Duodenal mucosa (tissue), 2 donors: ENCODE measurements at regions not wholly inside any gene's neighbourhood (a gene's known extent, or its start where the extent isn't known, plus 50 kb on each side); places are given as distances from the start of the nearest gene placed in this dataset.

Source experiments
- H3K27ac ChIP-seq: one replicate; pipeline ENCODE4 v1.7.0; 2013; ENCODE audit warnings: low read depth, low read length
- H3K27me3 ChIP-seq, 2 donors: one replicate each; pipeline ENCODE4 v1.7.0; 2013; ENCODE audit warnings: low read length in 2 of 2, control low read depth in 1 of 2; ENCODE audit not compliant: insufficient read depth in 2 of 2, control insufficient read depth in 1 of 2
- H3K36me3 ChIP-seq, 2 donors: one replicate each; pipeline ENCODE4 v1.7.0; 2013; ENCODE audit warnings: low read length in 2 of 2, control low read depth in 1 of 2; ENCODE audit not compliant: insufficient read depth in 2 of 2, control insufficient read depth in 1 of 2
- H3K4me1 ChIP-seq, 2 donors: one replicate each; pipeline ENCODE4 v1.7.0; 2013; ENCODE audit warnings: low read length in 2 of 2, control low read depth in 1 of 2; ENCODE audit not compliant: insufficient read depth in 2 of 2, control insufficient read depth in 1 of 2
- H3K4me3 ChIP-seq, 2 donors: one replicate each; pipeline ENCODE4 v1.7.0; 2013; ENCODE audit warnings: low read length in 2 of 2, low read depth in 1 of 2
- H3K9ac ChIP-seq, 2 donors: one replicate each; pipeline ENCODE4 v1.7.0; 2013; ENCODE audit warnings: low read length in 2 of 2, low read depth in 1 of 2
- H3K9me3 ChIP-seq, 2 donors: one replicate each; pipeline ENCODE4 v1.7.0; 2013; ENCODE audit warnings: low read length in 2 of 2, control low read depth in 1 of 2; ENCODE audit not compliant: control insufficient read depth in 1 of 2

DNA sequence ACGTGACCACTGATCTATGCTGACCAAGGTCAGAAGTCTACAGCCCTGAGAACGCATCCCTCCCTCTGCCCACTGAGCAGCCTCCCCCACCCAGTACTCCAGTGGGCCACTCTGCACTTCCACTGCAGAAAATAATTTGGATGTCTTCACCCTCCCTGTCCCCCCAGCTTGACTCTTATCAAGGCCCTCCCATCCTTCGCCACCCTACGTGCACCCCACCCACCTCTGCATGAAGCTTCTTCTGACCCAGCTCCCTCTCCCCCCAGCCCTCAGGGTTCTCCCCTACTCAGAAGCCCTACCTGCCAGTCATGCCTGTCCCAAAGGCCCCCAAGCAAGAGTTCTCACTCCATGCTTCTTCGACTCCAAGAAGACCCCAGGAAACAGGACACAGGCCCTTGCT is 138.5 kb upstream of the FSTL4 start:
- no peak overlapping the region for H3K9ac ChIP-seq
- H3K4me1 ChIP-seq, result no peaks in the 10 kb centered on the region
- H3K4me3 ChIP-seq, result no peak overlapping the region
- H3K36me3 ChIP-seq, result no peaks in the 10 kb centered on the region
- peaks cover 0 to 6% of the 10 kb centered on the region in 2 donors for H3K27me3 ChIP-seq
- H3K27ac ChIP-seq, result no peak overlapping the region
- no peaks in the 10 kb centered on the region for H3K9me3 ChIP-seq

DNA sequence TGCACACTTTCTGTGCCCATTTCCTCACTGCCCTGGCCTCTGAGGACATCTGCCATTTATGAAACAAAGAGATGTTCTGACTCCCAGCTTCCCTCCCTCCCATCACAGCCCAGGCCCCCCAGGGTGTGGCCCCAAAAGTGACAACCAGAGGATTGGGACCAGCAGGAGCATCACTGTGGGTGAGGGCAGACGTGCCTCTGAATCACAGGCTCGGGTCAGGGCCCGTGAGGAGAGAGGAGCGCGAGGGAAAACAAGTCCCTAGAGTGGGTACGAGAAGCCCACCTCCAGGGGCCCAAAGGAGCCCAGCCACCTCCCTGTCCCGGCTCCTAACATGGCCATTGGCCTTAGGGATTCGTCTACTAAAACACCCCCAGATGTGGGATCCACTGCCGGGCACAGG is 138.0 kb upstream of the FSTL4 start:
- Histone ChIP-seq H3K36me3 (no peaks in the 10 kb centered on the region), H3K4me1 (no peaks in the 10 kb centered on the region), H3K27me3 (peaks cover 0 to 6% of the 10 kb centered on the region in 2 donors), H3K27ac (no peak overlapping the region), H3K9me3 (no peaks in the 10 kb centered on the region), H3K4me3 (no peak overlapping the region), H3K9ac (no peak overlapping the region)

DNA sequence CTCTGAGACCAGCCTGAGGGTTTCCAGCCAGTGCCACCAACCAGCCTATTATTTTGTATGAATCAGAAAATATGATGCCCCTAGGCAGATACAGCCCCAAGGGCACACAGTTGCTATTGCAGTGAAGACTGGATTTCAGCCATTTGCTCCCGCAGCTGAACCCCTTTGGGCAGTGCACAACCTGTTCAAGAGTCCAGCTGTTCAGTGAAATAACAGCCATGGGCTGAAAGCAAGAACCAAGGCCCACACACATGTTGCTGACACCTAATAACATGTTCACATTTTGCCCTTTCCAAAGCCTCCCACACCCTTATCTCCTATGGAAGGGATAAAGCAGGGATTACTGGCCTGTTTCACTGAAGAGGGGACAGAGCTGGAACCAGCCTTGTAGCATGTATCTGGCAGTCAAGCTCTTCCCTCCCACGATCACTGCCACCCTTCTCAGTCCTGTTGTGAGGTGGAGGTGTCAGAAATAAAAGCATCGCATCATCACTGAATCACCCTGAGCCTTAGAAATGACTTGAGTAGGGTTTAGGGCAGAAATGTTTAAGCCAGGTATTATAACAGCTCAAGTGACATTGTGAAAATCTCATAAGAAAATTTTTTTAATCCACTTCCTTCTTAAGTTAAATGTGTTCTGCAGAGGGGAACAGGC is 137.1 kb upstream of the FSTL4 start:
- Histone ChIP-seq H3K4me1 (no peaks in the 10 kb centered on the region), H3K27ac (no peak overlapping the region), H3K36me3 (no peaks in the 10 kb centered on the region), H3K27me3 (peaks cover 0 to under 1% of the 10 kb centered on the region in 2 donors), H3K9ac (no peak overlapping the region), H3K9me3 (no peaks in the 10 kb centered on the region), H3K4me3 (no peak overlapping the region)

DNA sequence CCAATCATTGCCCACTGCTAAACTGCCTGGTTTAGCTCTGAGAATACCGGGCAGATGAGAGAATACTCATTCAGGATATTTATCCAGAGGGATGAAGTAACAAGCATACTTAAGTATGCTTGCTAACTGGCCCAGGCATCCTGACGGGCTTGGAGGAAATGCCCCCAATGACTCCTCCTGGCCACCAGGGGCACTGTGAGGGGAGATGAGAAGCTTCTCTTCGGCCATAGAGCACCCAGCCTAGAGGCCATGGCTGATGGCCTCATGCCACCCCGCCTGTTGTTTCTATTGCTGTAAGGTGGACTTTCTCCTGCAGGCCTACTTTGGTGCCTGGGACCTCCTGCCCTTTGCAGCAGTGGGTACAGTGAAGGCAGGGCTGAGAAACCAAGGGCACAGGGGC is 134.5 kb upstream of the FSTL4 start:
- no peaks in the 10 kb centered on the region for H3K36me3 ChIP-seq
- H3K4me3 ChIP-seq, result no peak overlapping the region
- H3K9ac ChIP-seq, result no peak overlapping the region
- H3K9me3 ChIP-seq, result no peaks in the 10 kb centered on the region
- no peaks in the 10 kb centered on the region for H3K4me1 ChIP-seq
- no peak overlapping the region for H3K27ac ChIP-seq
- no peaks in the 10 kb centered on the region for H3K27me3 ChIP-seq

DNA sequence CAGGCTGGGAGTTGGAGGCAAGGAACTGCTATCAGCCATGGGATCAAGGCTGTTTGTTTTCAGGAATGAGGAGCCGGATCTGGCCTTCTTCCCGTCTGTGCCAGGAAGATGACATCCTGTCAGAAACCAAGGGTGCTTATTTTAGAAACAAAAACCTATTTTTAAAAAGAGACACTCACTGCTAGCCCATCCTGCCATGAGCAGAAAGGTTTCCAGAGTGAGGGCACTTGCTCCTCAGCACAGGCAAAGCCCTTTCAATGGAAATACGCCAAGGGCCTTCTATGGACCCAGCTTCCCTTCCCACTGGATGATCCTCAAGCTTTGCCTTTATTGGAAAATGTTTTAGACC is 132.6 kb upstream of the FSTL4 start:
- Histone ChIP-seq H3K4me3 (no peak overlapping the region), H3K27me3 (no peaks in the 10 kb centered on the region), H3K9ac (no peak overlapping the region), H3K27ac (no peak overlapping the region), H3K4me1 (no peaks in the 10 kb centered on the region), H3K36me3 (no peaks in the 10 kb centered on the region), H3K9me3 (no peaks in the 10 kb centered on the region)

DNA sequence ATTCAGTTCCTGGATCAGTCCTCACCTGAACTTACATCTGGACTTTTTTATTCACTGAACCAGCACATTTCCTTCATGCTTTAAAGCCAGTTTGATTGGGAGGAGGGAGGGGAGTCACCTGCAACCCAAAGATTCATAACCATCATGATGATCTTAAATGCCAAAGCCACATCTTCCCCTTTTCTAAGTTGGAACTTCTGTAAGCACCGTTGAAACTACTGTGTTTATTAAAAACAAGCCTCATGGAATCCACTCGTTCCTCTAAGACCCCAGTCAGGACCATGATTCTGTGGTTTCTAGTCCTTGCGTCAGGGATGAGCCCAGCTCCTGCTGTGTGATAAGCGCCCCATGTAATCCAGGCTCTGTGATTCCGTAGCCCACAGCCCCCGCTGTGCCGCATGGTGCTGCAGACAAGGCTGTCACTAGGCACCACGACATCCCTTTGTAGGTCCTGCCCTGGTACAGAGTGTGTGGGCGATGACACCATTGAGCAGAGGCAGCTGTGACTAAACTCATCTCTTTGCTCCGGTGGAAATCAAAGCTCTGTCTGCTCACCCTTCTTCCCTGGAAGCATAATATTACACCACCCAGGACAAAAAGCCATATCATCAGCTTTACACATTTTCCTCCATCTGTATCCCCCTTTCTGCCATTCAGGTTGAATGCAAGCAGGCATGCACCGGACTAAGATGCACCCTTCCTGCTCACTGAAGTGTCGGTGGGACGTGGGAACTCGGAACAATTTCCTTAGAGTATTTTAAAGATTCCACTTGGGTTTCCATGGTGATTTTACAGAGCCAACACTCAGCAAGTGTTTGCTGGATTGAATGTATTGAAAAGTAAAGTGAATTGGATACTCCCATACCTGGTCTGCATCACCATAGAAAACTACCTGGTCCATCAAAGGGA is 132.0 kb upstream of the FSTL4 start:
- no peak overlapping the region for H3K9ac ChIP-seq
- H3K9me3 ChIP-seq, result no peaks in the 10 kb centered on the region
- H3K27me3 ChIP-seq, result no peaks in the 10 kb centered on the region
- H3K27ac ChIP-seq, result no peak overlapping the region
- H3K36me3 ChIP-seq, result no peaks in the 10 kb centered on the region
- no peak overlapping the region for H3K4me3 ChIP-seq
- no peaks in the 10 kb centered on the region for H3K4me1 ChIP-seq

DNA sequence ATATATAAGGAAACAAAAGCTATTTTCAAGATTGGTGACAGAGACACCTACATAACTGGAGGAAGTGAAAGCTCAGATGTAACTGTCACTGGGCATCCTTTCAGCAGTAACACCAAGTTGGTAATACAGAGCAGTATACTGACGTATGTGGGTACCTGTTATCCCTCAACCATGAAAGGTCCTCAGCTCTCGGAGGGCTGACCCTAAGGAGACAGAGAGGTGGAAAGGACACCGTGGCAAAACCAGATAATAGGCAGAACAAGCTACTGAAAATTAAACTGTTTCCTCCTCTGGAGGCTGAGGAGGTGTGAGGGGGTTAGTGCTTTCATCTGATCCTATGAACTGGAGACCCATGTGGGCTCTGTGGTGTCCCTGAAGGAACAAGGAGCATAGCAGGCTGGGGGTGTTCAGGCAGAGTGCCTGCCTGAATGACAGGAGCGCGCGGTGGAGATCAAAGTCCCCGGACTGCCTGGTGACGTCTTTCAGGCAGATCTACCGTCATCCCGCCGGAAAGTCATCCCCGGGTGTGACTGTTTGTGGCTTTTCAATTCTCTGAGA is 130.2 kb upstream of the FSTL4 start:
- Histone ChIP-seq H3K9me3 (no peaks in the 10 kb centered on the region), H3K36me3 (no peaks in the 10 kb centered on the region), H3K4me1 (no peaks in the 10 kb centered on the region), H3K27me3 (no peaks in the 10 kb centered on the region), H3K4me3 (no peak overlapping the region), H3K27ac (no peak overlapping the region), H3K9ac (no peak overlapping the region)

DNA sequence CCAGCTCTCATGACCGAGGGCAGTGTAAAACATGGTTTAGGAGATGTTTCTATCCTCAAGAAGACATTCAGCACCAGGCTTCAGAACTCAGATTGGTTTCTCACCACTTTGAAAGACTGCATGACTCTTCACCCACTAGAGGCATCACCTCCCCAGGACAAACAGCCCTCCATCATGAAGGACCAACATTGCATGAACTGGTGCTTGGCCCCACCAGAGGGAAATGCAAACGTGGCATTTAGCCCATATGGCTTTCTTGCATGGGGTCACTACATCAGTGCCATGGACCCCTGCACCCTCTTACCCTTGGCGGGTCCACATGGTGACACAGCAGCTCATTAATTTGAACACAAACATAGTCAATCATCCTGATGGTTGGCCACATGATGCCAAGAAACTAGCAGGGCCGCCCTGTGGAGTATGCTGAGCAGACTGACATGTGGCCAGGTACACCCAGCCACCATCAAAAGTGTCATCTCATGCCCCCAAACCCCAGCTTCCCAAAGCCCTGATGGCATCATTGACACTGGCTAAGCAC is 129.5 kb upstream of the FSTL4 start:
- Histone ChIP-seq H3K4me1 (no peaks in the 10 kb centered on the region), H3K27ac (no peak overlapping the region), H3K9ac (no peak overlapping the region), H3K4me3 (no peak overlapping the region), H3K36me3 (no peaks in the 10 kb centered on the region), H3K27me3 (no peaks in the 10 kb centered on the region), H3K9me3 (no peaks in the 10 kb centered on the region)

DNA sequence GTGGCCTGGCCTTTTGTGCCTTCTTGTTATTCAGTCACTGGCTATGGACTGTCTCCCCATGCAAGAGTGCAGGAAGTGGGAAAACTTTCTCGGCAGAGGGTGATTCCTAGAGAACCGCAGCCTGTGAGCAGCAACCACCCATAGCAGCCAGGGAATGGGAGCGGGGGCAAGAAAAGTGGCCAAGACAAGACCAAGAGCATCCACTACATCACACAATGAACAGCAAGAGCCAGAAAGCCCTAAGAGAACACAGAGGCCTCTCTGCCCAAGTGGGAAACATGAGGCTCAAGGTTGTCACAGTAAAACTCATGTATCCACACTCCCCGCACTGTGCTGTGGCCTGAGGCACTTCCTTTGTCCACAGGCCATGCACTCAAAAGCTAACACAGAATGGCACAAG is 129.1 kb upstream of the FSTL4 start:
- Histone ChIP-seq H3K27ac (no peak overlapping the region), H3K4me3 (no peak overlapping the region), H3K9me3 (no peaks in the 10 kb centered on the region), H3K4me1 (no peaks in the 10 kb centered on the region), H3K9ac (no peak overlapping the region), H3K27me3 (no peaks in the 10 kb centered on the region), H3K36me3 (no peaks in the 10 kb centered on the region)

DNA sequence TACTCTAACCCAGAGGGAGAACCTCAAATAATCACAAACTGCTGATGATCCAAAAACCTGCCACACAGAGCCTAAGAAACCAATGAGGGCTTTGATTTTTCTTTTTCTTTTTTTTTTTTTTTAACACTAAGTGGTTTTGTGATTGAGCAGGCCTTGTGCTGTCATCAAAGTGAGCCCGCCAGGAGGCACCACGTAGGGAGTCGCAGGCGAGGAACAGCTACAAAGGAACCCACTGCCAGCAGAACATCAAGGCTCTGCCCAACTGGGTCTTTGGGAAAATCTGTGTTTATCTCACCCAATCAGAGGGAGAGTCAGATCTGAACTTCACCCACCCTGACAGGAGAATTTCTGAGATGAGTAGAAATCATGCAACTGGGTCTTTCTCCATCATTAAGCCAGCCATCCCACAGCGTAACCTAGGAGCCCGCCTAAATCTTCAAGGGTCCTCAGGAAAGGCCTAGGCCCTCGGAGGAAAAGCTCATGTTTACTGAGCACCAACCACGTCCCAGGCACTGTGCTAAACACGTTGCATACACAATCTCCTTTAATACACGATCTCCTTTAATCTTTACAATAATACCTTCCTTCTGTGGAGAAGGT is 126.9 kb upstream of the FSTL4 start:
- H3K27ac ChIP-seq, result no peak overlapping the region
- no peak overlapping the region for H3K4me3 ChIP-seq
- H3K4me1 ChIP-seq, result no peaks in the 10 kb centered on the region
- H3K9me3 ChIP-seq, result no peaks in the 10 kb centered on the region
- H3K36me3 ChIP-seq, result no peaks in the 10 kb centered on the region
- H3K27me3 ChIP-seq, result no peaks in the 10 kb centered on the region
- no peak overlapping the region for H3K9ac ChIP-seq
